ENCODE measurements at regions not wholly inside any gene's neighbourhood (a gene's known extent, or its start where the extent isn't known, plus 50 kb on each side); places are given as distances from the start of the nearest gene placed in this dataset.

- DNase-seq: no peak
Measured at GRCh38 chr2:34492561-34493455, 893.7 kb upstream of the FAM98A start.

- no peak for DNase-seq
Measured at GRCh38 chr2:34486965-34487364, 887.9 kb upstream of the FAM98A start.

GRCh38 chr2:34481542-34481941, 882.4 kb upstream of the FAM98A start:
- no peak for DNase-seq

- no peak for DNase-seq
Measured at GRCh38 chr2:34480366-34480765, 881.3 kb upstream of the FAM98A start.

- no peak for DNase-seq
Measured at GRCh38 chr2:34475156-34475555, 876.1 kb upstream of the FAM98A start.

GRCh38 chr2:34474646-34475045, 875.5 kb upstream of the FAM98A start:
- DNase-seq: no peak

- DNase-seq: no peak
Measured at GRCh38 chr2:34447097-34447496, 848.0 kb upstream of the FAM98A start.

GRCh38 chr2:34423301-34423700, 824.2 kb upstream of the FAM98A start:
- DNase-seq: no peak

- no peak for DNase-seq
Measured at GRCh38 chr2:34419856-34420255, 820.8 kb upstream of the FAM98A start.

- no peak for DNase-seq
Measured at GRCh38 chr2:34416856-34417255, 817.8 kb upstream of the FAM98A start.

- DNase-seq: no peak
Measured at GRCh38 chr2:34414856-34415255, 815.8 kb upstream of the FAM98A start.

GRCh38 chr2:34408100-34408499, 809.0 kb upstream of the FAM98A start:
- no peak for DNase-seq

- no peak for DNase-seq
Measured at GRCh38 chr2:34403512-34403911, 804.4 kb upstream of the FAM98A start.

GRCh38 chr2:34402376-34402775, 803.3 kb upstream of the FAM98A start:
- no peak for DNase-seq

- no peak for DNase-seq
Measured at GRCh38 chr2:34401186-34401585, 802.1 kb upstream of the FAM98A start.

GRCh38 chr2:34388446-34388845, 789.3 kb upstream of the FAM98A start:
- DNase-seq: no peak

- DNase-seq: no peak
Measured at GRCh38 chr2:34387536-34387935, 788.4 kb upstream of the FAM98A start.

GRCh38 chr2:34379586-34379985, 780.5 kb upstream of the FAM98A start:
- no peak for DNase-seq

- DNase-seq: no peak
Measured at GRCh38 chr2:34373586-34374233, 774.6 kb upstream of the FAM98A start.

- no peak for DNase-seq
Measured at GRCh38 chr2:34372967-34373366, 773.9 kb upstream of the FAM98A start.

- no peak for DNase-seq
Measured at GRCh38 chr2:34371711-34372110, 772.6 kb upstream of the FAM98A start.

GRCh38 chr2:34368304-34368703, 769.2 kb upstream of the FAM98A start:
- no peak for DNase-seq

- no peak for DNase-seq
Measured at GRCh38 chr2:34365932-34366331, 766.8 kb upstream of the FAM98A start.

GRCh38 chr2:34365512-34365911, 766.4 kb upstream of the FAM98A start:
- no peak for DNase-seq
